ENCODE measurements at regions not wholly inside any gene's neighbourhood (a gene's known extent, or its start where the extent isn't known, plus 50 kb on each side); places are given as distances from the start of the nearest gene placed in this dataset.
A peak's percentile ranks its signal among the peaks of the same experiment; 100 is the strongest.

- H3K36me3 ChIP-seq (ENCODE audit: control insufficient read depth, insufficient read depth, low read length), result no peaks in the 10 kb centered on the region
- no peaks in the 10 kb centered on the region for H3K79me1 ChIP-seq (ENCODE audit: low read length)
- no peak overlapping the region for H3K4me2 ChIP-seq (ENCODE audit: low read length)
- no peak overlapping the region for H2AK5ac ChIP-seq (ENCODE audit: low read length)
- H4K8ac ChIP-seq (ENCODE audit: low read depth, low read length), result no peak overlapping the region
- H3K79me2 ChIP-seq (ENCODE audit: control insufficient read depth, insufficient read depth, low read length), result no peaks in the 10 kb centered on the region
- no peak overlapping the region for H3K56ac ChIP-seq (ENCODE audit: low read length)
- no peaks in the 10 kb centered on the region for H3K4me1 ChIP-seq (ENCODE audit: control insufficient read depth, low read depth, low read length)
- H3K9ac ChIP-seq (ENCODE audit: low read length), result no peak overlapping the region
- no peak overlapping the region for H2BK120ac ChIP-seq (ENCODE audit: low read depth, low read length)
- DNase-seq, result peak; percentile 23
- WGBS (ENCODE audit: extremely low coverage, insufficient coverage, low lambda C conversion rate), result no CpG with 5 or more reads among the region's 4 CpGs
- H4K5ac ChIP-seq (ENCODE audit: low read length), result no peak overlapping the region
- H2BK15ac ChIP-seq (replicated peaks; ENCODE audit: low read depth), result no peak overlapping the region
- no peak overlapping the region for H3K4ac ChIP-seq (ENCODE audit: low read depth, low read length)
- H3K27me3 ChIP-seq (ENCODE audit: insufficient read depth, low read length, poor library complexity), result no peaks in the 10 kb centered on the region
- H2BK5ac ChIP-seq (ENCODE audit: low read length), result no peak overlapping the region
- no peak overlapping the region for H3K27ac ChIP-seq (ENCODE audit: low read depth, low read length)
- H3K23ac ChIP-seq (ENCODE audit: low read length), result no peak overlapping the region
- no peak overlapping the region for H3K4me3 ChIP-seq (ENCODE audit: low read length)
- no peak overlapping the region for H3K18ac ChIP-seq (ENCODE audit: low read length)
These were observed 154.1 kb upstream of the SNX19 start for GRCh38 chr11:131070365-131070764.

- Histone ChIP-seq H4K8ac (ENCODE audit: low read depth, low read length) (no peak overlapping the region), H3K23ac (ENCODE audit: low read length) (no peak overlapping the region), H2BK5ac (ENCODE audit: low read length) (no peak overlapping the region), H3K4me1 (ENCODE audit: control insufficient read depth, low read depth, low read length) (no peaks in the 10 kb centered on the region), H3K27ac (ENCODE audit: low read depth, low read length) (no peak overlapping the region), H3K27me3 (ENCODE audit: insufficient read depth, low read length, poor library complexity) (no peaks in the 10 kb centered on the region), H3K4ac (ENCODE audit: low read depth, low read length) (no peak overlapping the region), H3K18ac (ENCODE audit: low read length) (no peak overlapping the region), H3K79me1 (ENCODE audit: low read length) (no peaks in the 10 kb centered on the region), H3K4me2 (ENCODE audit: low read length) (no peak overlapping the region), H3K36me3 (ENCODE audit: control insufficient read depth, insufficient read depth, low read length) (no peaks in the 10 kb centered on the region), H2AK5ac (ENCODE audit: low read length) (no peak overlapping the region), H3K4me3 (ENCODE audit: low read length) (no peak overlapping the region), H2BK15ac (replicated peaks; ENCODE audit: low read depth) (no peak overlapping the region), H2BK120ac (ENCODE audit: low read depth, low read length) (no peak overlapping the region), H4K5ac (ENCODE audit: low read length) (no peak overlapping the region), H3K56ac (ENCODE audit: low read length) (no peak overlapping the region), H3K9ac (ENCODE audit: low read length) (no peak overlapping the region), H3K79me2 (ENCODE audit: control insufficient read depth, insufficient read depth, low read length) (no peaks in the 10 kb centered on the region)
- no peak for DNase-seq
- no CpG with 5 or more reads among the region's 2 CpGs for WGBS (ENCODE audit: extremely low coverage, insufficient coverage, low lambda C conversion rate)
These were observed 156.9 kb upstream of the SNX19 start for GRCh38 chr11:131073167-131073566.

GRCh38 chr11:131074573-131074972 is 158.3 kb upstream of the SNX19 start:
- no peaks in the 10 kb centered on the region for H3K27me3 ChIP-seq (ENCODE audit: insufficient read depth, low read length, poor library complexity)
- WGBS (ENCODE audit: extremely low coverage, insufficient coverage, low lambda C conversion rate), result no CpG with 5 or more reads among the region's 3 CpGs
- H3K56ac ChIP-seq (ENCODE audit: low read length), result no peak overlapping the region
- no peak overlapping the region for H3K4ac ChIP-seq (ENCODE audit: low read depth, low read length)
- H4K5ac ChIP-seq (ENCODE audit: low read length), result no peak overlapping the region
- H3K18ac ChIP-seq (ENCODE audit: low read length), result no peak overlapping the region
- H2AK5ac ChIP-seq (ENCODE audit: low read length), result no peak overlapping the region
- H2BK120ac ChIP-seq (ENCODE audit: low read depth, low read length), result no peak overlapping the region
- no peak overlapping the region for H3K4me2 ChIP-seq (ENCODE audit: low read length)
- H2BK5ac ChIP-seq (ENCODE audit: low read length), result no peak overlapping the region
- H4K8ac ChIP-seq (ENCODE audit: low read depth, low read length), result no peak overlapping the region
- no peak overlapping the region for H3K9ac ChIP-seq (ENCODE audit: low read length)
- DNase-seq, result no peak
- H3K79me2 ChIP-seq (ENCODE audit: control insufficient read depth, insufficient read depth, low read length), result no peaks in the 10 kb centered on the region
- H3K36me3 ChIP-seq (ENCODE audit: control insufficient read depth, insufficient read depth, low read length), result no peaks in the 10 kb centered on the region
- no peak overlapping the region for H2BK15ac ChIP-seq (replicated peaks; ENCODE audit: low read depth)
- no peaks in the 10 kb centered on the region for H3K4me1 ChIP-seq (ENCODE audit: control insufficient read depth, low read depth, low read length)
- H3K27ac ChIP-seq (ENCODE audit: low read depth, low read length), result no peak overlapping the region
- no peak overlapping the region for H3K4me3 ChIP-seq (ENCODE audit: low read length)
- H3K79me1 ChIP-seq (ENCODE audit: low read length), result no peaks in the 10 kb centered on the region
- H3K23ac ChIP-seq (ENCODE audit: low read length), result no peak overlapping the region

- Histone ChIP-seq H3K23ac (ENCODE audit: low read length) (no peak overlapping the region), H3K56ac (ENCODE audit: low read length) (no peak overlapping the region), H2BK5ac (ENCODE audit: low read length) (no peak overlapping the region), H3K4me2 (ENCODE audit: low read length) (no peak overlapping the region), H3K4me3 (ENCODE audit: low read length) (no peak overlapping the region), H3K4me1 (ENCODE audit: control insufficient read depth, low read depth, low read length) (no peaks in the 10 kb centered on the region), H2BK15ac (replicated peaks; ENCODE audit: low read depth) (no peak overlapping the region), H3K27ac (ENCODE audit: low read depth, low read length) (no peak overlapping the region), H3K36me3 (ENCODE audit: control insufficient read depth, insufficient read depth, low read length) (no peaks in the 10 kb centered on the region), H3K27me3 (ENCODE audit: insufficient read depth, low read length, poor library complexity) (no peaks in the 10 kb centered on the region), H3K79me1 (ENCODE audit: low read length) (no peaks in the 10 kb centered on the region), H3K79me2 (ENCODE audit: control insufficient read depth, insufficient read depth, low read length) (no peaks in the 10 kb centered on the region), H2AK5ac (ENCODE audit: low read length) (no peak overlapping the region), H4K8ac (ENCODE audit: low read depth, low read length) (no peak overlapping the region), H4K5ac (ENCODE audit: low read length) (no peak overlapping the region), H3K18ac (ENCODE audit: low read length) (no peak overlapping the region), H2BK120ac (ENCODE audit: low read depth, low read length) (no peak overlapping the region), H3K4ac (ENCODE audit: low read depth, low read length) (no peak overlapping the region), H3K9ac (ENCODE audit: low read length) (no peak overlapping the region)
- DNase-seq, result no peak
These were observed 161.1 kb upstream of the SNX19 start for GRCh38 chr11:131077340-131077739.

GRCh38 chr11:131079036-131079435 is 162.8 kb upstream of the SNX19 start:
- no peak overlapping the region for H3K9ac ChIP-seq (ENCODE audit: low read length)
- no peaks in the 10 kb centered on the region for H3K79me2 ChIP-seq (ENCODE audit: control insufficient read depth, insufficient read depth, low read length)
- H3K4me3 ChIP-seq (ENCODE audit: low read length), result no peak overlapping the region
- no peak overlapping the region for H2BK5ac ChIP-seq (ENCODE audit: low read length)
- no peak overlapping the region for H2AK5ac ChIP-seq (ENCODE audit: low read length)
- no peak overlapping the region for H3K27ac ChIP-seq (ENCODE audit: low read depth, low read length)
- no peak overlapping the region for H3K18ac ChIP-seq (ENCODE audit: low read length)
- no peak overlapping the region for H3K4me2 ChIP-seq (ENCODE audit: low read length)
- H3K23ac ChIP-seq (ENCODE audit: low read length), result no peak overlapping the region
- no peaks in the 10 kb centered on the region for H3K27me3 ChIP-seq (ENCODE audit: insufficient read depth, low read length, poor library complexity)
- H3K79me1 ChIP-seq (ENCODE audit: low read length), result no peaks in the 10 kb centered on the region
- no peak overlapping the region for H4K5ac ChIP-seq (ENCODE audit: low read length)
- no peak for DNase-seq
- no peak overlapping the region for H3K4ac ChIP-seq (ENCODE audit: low read depth, low read length)
- WGBS (ENCODE audit: extremely low coverage, insufficient coverage, low lambda C conversion rate), result no CpG with 5 or more reads among the region's 3 CpGs
- no peak overlapping the region for H2BK15ac ChIP-seq (replicated peaks; ENCODE audit: low read depth)
- H4K8ac ChIP-seq (ENCODE audit: low read depth, low read length), result no peak overlapping the region
- no peaks in the 10 kb centered on the region for H3K36me3 ChIP-seq (ENCODE audit: control insufficient read depth, insufficient read depth, low read length)
- no peaks in the 10 kb centered on the region for H3K4me1 ChIP-seq (ENCODE audit: control insufficient read depth, low read depth, low read length)
- H2BK120ac ChIP-seq (ENCODE audit: low read depth, low read length), result no peak overlapping the region
- H3K56ac ChIP-seq (ENCODE audit: low read length), result no peak overlapping the region

- H3K27ac ChIP-seq (ENCODE audit: low read depth, low read length), result no peak overlapping the region
These were observed 173.5 kb upstream of the SNX19 start for GRCh38 chr11:131089727-131090245.

More at GRCh38 chr11:131089727-131090245, 173.5 kb upstream of the SNX19 start:
- Histone ChIP-seq H2BK120ac (ENCODE audit: low read depth, low read length) (no peak overlapping the region), H3K9ac (ENCODE audit: low read length) (no peak overlapping the region), H3K79me2 (ENCODE audit: control insufficient read depth, insufficient read depth, low read length) (no peaks in the 10 kb centered on the region), H4K8ac (ENCODE audit: low read depth, low read length) (no peak overlapping the region), H2BK15ac (replicated peaks; ENCODE audit: low read depth) (no peak overlapping the region), H2BK5ac (ENCODE audit: low read length) (no peak overlapping the region), H3K4me3 (ENCODE audit: low read length) (no peak overlapping the region), H3K56ac (ENCODE audit: low read length) (no peak overlapping the region), H3K27me3 (ENCODE audit: insufficient read depth, low read length, poor library complexity) (no peaks in the 10 kb centered on the region), H4K5ac (ENCODE audit: low read length) (no peak overlapping the region), H3K79me1 (ENCODE audit: low read length) (no peaks in the 10 kb centered on the region), H3K18ac (ENCODE audit: low read length) (no peak overlapping the region), H3K36me3 (ENCODE audit: control insufficient read depth, insufficient read depth, low read length) (no peaks in the 10 kb centered on the region), H3K4me1 (ENCODE audit: control insufficient read depth, low read depth, low read length) (no peaks in the 10 kb centered on the region), H3K4ac (ENCODE audit: low read depth, low read length) (no peak overlapping the region), H3K4me2 (ENCODE audit: low read length) (no peak overlapping the region), H2AK5ac (ENCODE audit: low read length) (no peak overlapping the region), H3K23ac (ENCODE audit: low read length) (no peak overlapping the region)
- no CpG with 5 or more reads among the region's 2 CpGs for WGBS (ENCODE audit: extremely low coverage, insufficient coverage, low lambda C conversion rate)
- no peak for DNase-seq

Measured in mesendoderm (in vitro differentiated cells).